ENCODE measurements at regions not wholly inside any gene's neighbourhood (a gene's known extent, or its start where the extent isn't known, plus 50 kb on each side); places are given as distances from the start of the nearest gene placed in this dataset.
"Not testable (repeated sequence)": the region's sequence is repeated elsewhere in the genome, so short reads cannot be mapped to it uniquely, and the experiment has no call there.

DNA sequence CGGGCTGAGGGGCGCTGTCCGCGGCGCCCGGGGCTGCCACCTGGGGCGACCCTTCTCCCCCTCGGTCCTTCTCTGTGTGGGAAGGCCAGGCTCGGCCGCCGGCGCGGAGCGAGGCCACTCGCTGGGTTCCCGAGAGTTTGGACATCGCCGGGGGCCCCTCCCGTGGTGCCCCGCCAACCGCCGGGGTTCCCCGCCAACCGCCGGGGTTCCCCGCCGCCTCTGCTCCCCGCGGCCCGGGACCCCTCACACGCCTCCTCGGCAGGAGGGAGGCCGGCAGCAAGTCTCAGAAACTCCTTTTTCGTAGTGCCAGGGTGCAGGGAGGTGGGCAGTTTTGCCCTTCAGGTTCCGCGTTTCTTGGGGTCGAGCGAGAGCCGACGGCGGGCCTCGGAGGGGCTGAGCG, 83.9 kb upstream of the NBPF19 start:
- TF ChIP-seq, protein P1, sequence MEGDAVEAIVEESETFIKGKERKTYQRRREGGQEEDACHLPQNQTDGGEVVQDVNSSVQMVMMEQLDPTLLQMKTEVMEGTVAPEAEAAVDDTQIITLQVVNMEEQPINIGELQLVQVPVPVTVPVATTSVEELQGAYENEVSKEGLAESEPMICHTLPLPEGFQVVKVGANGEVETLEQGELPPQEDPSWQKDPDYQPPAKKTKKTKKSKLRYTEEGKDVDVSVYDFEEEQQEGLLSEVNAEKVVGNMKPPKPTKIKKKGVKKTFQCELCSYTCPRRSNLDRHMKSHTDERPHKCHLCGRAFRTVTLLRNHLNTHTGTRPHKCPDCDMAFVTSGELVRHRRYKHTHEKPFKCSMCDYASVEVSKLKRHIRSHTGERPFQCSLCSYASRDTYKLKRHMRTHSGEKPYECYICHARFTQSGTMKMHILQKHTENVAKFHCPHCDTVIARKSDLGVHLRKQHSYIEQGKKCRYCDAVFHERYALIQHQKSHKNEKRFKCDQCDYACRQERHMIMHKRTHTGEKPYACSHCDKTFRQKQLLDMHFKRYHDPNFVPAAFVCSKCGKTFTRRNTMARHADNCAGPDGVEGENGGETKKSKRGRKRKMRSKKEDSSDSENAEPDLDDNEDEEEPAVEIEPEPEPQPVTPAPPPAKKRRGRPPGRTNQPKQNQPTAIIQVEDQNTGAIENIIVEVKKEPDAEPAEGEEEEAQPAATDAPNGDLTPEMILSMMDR (conservative IDR thresholded peaks at IDR 0.05 in 1 of 2, IDR thresholded peaks at IDR 0.05 in 1 of 2; ENCODE audit: low read depth in 1 of 2, low read length in 2 of 2): not testable (repeated sequence)
- not testable (repeated sequence) for TF ChIP-seq EZH2 (IDR thresholded peaks at IDR 0.05; ENCODE audit: low read length, missing control alignments)

All from fibroblast of lung (primary cell).